ENCODE measurements at regions not wholly inside any gene's neighbourhood (a gene's known extent, or its start where the extent isn't known, plus 50 kb on each side); places are given as distances from the start of the nearest gene placed in this dataset.

DNA sequence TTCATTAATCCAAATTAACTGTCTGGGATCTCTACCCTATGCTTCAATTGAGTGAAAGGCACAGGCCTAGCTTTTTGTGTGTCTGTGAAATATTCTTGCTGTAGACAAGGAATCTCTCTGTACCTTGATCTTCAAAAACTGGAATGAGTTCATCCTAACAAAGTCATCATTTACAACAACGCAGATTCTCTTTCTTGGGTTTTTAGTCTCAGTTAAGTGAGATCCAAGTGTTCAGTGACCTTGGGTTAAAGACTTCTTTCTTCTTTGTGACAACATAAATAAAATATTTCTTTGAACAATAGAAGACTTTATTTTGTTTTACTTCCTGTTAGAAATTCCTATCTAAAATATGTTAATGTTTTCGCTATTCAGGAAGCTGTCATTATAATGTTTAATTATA is 192.2 kb upstream of the LMNTD1 start:
- TF ChIP-seq, protein P1, sequence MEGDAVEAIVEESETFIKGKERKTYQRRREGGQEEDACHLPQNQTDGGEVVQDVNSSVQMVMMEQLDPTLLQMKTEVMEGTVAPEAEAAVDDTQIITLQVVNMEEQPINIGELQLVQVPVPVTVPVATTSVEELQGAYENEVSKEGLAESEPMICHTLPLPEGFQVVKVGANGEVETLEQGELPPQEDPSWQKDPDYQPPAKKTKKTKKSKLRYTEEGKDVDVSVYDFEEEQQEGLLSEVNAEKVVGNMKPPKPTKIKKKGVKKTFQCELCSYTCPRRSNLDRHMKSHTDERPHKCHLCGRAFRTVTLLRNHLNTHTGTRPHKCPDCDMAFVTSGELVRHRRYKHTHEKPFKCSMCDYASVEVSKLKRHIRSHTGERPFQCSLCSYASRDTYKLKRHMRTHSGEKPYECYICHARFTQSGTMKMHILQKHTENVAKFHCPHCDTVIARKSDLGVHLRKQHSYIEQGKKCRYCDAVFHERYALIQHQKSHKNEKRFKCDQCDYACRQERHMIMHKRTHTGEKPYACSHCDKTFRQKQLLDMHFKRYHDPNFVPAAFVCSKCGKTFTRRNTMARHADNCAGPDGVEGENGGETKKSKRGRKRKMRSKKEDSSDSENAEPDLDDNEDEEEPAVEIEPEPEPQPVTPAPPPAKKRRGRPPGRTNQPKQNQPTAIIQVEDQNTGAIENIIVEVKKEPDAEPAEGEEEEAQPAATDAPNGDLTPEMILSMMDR (IDR thresholded peaks at IDR 0.05), result no peak
- TF ChIP-seq POLR2AphosphoS5 (IDR thresholded peaks at IDR 0.05; ENCODE audit: insufficient read depth in 1 of 2, low read depth in 1 of 2) (no peak), POLR2A (IDR thresholded peaks at IDR 0.05) (no peak)
